ENCODE measurements at regions not wholly inside any gene's neighbourhood (a gene's known extent, or its start where the extent isn't known, plus 50 kb on each side); places are given as distances from the start of the nearest gene placed in this dataset.
"Not testable (repeated sequence)": the region's sequence is repeated elsewhere in the genome, so short reads cannot be mapped to it uniquely, and the experiment has no call there.

GRCh38 chrX:121365572-121366161 is 318.3 kb downstream of the GLUD2 start:
- DNase-seq (ENCODE audit: low read depth, low spot score): no peak
- no peak for TF ChIP-seq CTCF (IDR thresholded peaks at IDR 0.05; ENCODE audit: low read depth, low read length)
- in situ Hi-C loops (cut with HindIII; ENCODE audit: low sequenced_read_pairs): no loop called here
- no peak overlapping the region for H3K4me3 ChIP-seq (ENCODE audit: low read depth, low read length)

GRCh38 chrX:121374471-121374870 is 327.1 kb downstream of the GLUD2 start:
- no peak for DNase-seq (ENCODE audit: low read depth, low spot score)
- in situ Hi-C loops (cut with HindIII; ENCODE audit: low sequenced_read_pairs): no loop called here
- no peak overlapping the region for H3K4me3 ChIP-seq (ENCODE audit: low read depth, low read length)
- no peak for TF ChIP-seq CTCF (IDR thresholded peaks at IDR 0.05; ENCODE audit: low read depth, low read length)

GRCh38 chrX:121381915-121382314 is 334.5 kb downstream of the GLUD2 start:
- DNase-seq (ENCODE audit: low read depth, low spot score); in situ Hi-C loops (cut with HindIII; ENCODE audit: low sequenced_read_pairs); H3K4me3 ChIP-seq (ENCODE audit: low read depth, low read length): not testable (repeated sequence)

DNA sequence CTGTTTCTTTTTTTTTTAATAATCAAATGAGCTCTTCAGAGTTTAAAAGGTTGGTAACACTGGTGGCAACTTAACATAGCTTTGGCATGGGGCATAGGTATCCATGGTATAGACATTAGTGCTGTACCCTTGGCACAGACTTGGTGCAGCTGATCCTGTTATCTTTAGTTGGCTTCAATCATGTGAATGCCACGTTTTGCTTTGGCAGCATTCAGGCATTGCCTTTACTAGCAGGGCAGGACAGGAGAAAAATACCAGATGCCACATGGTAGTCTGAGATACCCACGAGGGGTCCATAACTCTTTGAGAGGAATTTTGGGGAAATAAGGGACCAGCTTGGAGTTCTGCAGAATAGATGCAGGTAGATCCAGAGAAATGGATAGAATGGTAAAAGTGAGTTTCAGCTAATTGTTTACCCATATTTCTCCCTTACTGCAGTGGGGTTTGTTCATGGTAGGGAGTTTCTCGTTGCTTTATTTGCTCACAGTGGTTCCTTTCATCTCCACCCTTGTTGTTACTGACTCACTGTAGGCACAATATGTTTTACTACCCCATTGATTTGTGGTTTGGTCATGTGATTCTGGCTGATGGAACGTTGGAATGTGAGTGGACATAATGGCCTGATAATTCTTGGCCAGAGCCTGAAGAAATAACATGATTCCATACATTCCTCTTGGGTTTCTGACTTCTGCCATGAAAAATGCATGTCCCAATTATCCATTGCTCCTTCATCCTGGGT is 342.7 kb downstream of the GLUD2 start:
- in situ Hi-C loops (cut with HindIII; ENCODE audit: low sequenced_read_pairs): no loop called here
- peak; percentile 29 for DNase-seq (ENCODE audit: low read depth, low spot score)
- no peak for TF ChIP-seq CTCF (IDR thresholded peaks at IDR 0.05; ENCODE audit: low read depth, low read length)

GRCh38 chrX:121405826-121406225 is 358.4 kb downstream of the GLUD2 start:
- no peak for DNase-seq (ENCODE audit: low read depth, low spot score)
- TF ChIP-seq CTCF (IDR thresholded peaks at IDR 0.05; ENCODE audit: low read depth, low read length): no peak
- in situ Hi-C loops (cut with HindIII; ENCODE audit: low sequenced_read_pairs): no loop called here
- H3K4me3 ChIP-seq (ENCODE audit: low read depth, low read length): no peak overlapping the region

More for the DNA sequence above, 342.7 kb downstream of the GLUD2 start:
- H3K4me3 ChIP-seq (ENCODE audit: low read depth, low read length): no peak overlapping the region

DNA sequence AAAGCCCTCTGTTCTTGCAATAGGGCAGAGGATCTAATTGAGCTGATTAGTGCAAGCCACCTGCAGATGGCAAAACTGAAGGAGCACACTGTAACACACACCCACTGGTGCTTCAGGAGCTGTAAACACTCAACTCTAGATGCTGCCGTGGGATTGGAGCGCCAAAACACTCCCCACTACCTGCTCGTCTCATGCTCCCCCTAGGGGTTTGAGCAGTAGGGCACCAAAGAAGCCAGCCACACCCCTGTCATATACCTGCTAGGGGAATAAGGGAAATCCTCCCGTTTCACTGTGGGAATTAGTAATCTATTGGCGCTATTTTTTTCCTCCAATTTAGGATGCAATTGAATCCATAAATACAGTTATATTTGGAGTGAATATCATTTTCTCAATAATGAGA is 360.2 kb downstream of the GLUD2 start:
- TF ChIP-seq CTCF (IDR thresholded peaks at IDR 0.05; ENCODE audit: low read depth, low read length): no peak
- H3K4me3 ChIP-seq (ENCODE audit: low read depth, low read length): no peak overlapping the region
- no peak for DNase-seq (ENCODE audit: low read depth, low spot score)
- in situ Hi-C loops (cut with HindIII; ENCODE audit: low sequenced_read_pairs): no loop called here

DNA sequence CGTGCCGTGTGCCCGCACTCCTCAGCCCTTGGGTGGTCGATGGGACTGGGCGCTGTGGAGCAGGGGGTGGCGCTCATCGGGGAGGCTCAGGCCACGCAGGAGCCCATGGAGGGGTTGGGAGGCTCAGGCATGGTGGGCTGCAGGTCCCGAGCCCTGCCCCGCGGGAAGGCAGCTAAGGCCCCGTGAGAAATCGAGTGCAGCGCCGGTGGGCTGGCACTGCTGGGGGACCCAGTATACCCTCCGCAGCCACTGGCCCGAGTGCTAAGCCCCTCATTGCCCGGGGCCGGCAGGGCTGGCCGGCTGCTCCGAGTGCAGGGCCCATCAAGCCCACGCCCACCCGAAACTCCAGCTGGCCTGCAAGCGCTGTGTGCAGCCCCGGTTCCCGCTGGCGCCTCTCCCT is 384.1 kb downstream of the GLUD2 start:
- DNase-seq (ENCODE audit: low read depth, low spot score); in situ Hi-C loops (cut with HindIII; ENCODE audit: low sequenced_read_pairs); H3K4me3 ChIP-seq (ENCODE audit: low read depth, low read length): not testable (repeated sequence)
